ENCODE measurements at regions not wholly inside any gene's neighbourhood (a gene's known extent, or its start where the extent isn't known, plus 50 kb on each side); places are given as distances from the start of the nearest gene placed in this dataset.

DNA sequence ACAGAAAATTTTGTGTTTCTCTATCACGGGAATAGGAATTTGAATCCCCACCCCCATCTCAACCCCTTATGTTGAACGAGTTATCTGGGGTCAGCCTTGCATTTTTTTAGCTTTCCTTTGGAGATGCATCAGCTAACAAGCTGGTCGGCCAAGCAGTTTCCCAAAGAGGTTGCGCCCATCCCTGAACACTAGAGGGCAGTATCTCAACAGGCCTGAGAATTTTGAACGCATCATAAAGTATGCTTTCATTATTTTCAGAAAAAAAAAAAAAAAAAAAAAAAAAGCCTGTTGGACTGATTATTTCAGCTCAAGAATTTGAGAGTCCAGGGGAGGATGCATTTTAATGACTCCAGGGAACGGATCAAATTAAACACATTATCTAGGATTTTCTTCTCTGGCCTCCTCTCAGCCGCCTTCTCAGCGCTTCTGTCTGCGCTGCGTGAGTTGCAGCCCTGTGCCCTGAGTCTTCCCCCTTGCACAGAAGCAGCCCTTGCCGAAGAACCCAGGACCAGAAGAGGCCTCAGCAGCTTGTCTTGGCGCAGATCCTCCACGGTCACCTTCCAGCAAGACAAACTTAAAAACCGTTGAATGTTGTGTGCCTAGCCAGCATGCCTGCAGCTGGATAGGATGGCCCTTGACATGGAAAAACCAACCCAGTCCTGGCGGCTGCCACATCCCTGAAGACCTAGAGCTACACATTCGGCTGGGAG lies 76.6 kb upstream of the GZMB start:
- no peak overlapping the region for H3K4me3 ChIP-seq (ENCODE audit: low read depth in 1 of 2, low read length in 1 of 2)
- TF ChIP-seq, protein P1, sequence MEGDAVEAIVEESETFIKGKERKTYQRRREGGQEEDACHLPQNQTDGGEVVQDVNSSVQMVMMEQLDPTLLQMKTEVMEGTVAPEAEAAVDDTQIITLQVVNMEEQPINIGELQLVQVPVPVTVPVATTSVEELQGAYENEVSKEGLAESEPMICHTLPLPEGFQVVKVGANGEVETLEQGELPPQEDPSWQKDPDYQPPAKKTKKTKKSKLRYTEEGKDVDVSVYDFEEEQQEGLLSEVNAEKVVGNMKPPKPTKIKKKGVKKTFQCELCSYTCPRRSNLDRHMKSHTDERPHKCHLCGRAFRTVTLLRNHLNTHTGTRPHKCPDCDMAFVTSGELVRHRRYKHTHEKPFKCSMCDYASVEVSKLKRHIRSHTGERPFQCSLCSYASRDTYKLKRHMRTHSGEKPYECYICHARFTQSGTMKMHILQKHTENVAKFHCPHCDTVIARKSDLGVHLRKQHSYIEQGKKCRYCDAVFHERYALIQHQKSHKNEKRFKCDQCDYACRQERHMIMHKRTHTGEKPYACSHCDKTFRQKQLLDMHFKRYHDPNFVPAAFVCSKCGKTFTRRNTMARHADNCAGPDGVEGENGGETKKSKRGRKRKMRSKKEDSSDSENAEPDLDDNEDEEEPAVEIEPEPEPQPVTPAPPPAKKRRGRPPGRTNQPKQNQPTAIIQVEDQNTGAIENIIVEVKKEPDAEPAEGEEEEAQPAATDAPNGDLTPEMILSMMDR (IDR thresholded peaks at IDR 0.05), result no peak

DNA sequence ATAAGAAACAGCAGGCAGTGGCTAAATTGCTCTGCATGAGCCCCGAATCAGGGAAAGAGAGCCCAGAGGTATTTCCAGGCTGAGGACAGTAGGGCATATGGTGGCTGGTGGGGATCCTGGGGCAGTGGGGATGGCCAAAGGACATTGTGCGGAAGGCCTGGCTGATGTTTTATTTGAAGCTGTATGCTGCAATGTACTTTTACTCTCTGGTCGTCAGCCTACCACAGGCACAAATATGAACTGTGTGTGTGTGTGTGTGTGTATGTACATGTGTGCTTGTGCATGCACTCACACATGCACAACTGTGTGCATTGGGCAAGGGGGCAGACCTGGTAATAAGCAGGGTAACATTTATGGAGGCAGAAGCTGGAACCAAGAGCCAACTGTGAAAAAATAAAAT lies 74.7 kb upstream of the GZMB start:
- TF ChIP-seq, protein P1 (IDR thresholded peaks at IDR 0.05), result no peak
- H3K4me1 ChIP-seq (ENCODE audit: control insufficient read depth in 1 of 2, insufficient read depth in 1 of 2, low read depth in 1 of 2, low read length in 1 of 2), result no peaks in the 10 kb centered on the region
- H3K4me3 ChIP-seq (ENCODE audit: low read depth in 1 of 2, low read length in 1 of 2), result no peak overlapping the region
- no peaks in the 10 kb centered on the region for H3K36me3 ChIP-seq
- H3K27me3 ChIP-seq, result no peaks in the 10 kb centered on the region
- no peak overlapping the region for H3K27ac ChIP-seq
- H3K9me3 ChIP-seq, result no peaks in the 10 kb centered on the region

More for the DNA sequence above, 76.6 kb upstream of the GZMB start:
- Histone ChIP-seq H3K4me1 (ENCODE audit: control insufficient read depth in 1 of 2, insufficient read depth in 1 of 2, low read depth in 1 of 2, low read length in 1 of 2) (no peaks in the 10 kb centered on the region), H3K9me3 (no peaks in the 10 kb centered on the region), H3K36me3 (no peaks in the 10 kb centered on the region), H3K27ac (no peak overlapping the region), H3K27me3 (no peaks in the 10 kb centered on the region)

DNA sequence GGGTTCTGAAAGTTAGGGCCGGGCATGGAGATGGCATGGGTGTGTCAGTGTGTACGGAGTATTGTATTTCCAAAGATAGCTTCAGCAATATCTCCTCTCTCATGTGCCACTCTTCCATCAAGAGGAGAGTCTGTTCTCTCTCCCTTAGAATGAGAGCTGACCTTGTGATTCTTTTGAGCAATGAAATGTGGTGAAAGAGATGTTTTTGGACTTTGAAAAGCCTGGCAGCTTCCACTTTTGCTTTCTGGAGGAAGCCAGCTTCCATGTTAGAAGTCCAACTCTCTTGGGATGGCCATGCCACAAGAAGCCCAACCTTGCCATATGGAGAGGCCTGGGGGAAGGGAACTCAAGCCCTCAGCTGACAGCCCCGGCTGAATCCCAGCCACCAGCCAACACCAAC lies 72.4 kb upstream of the GZMB start:
- TF ChIP-seq, protein P1 (IDR thresholded peaks at IDR 0.05), result no peak
- Histone ChIP-seq H3K4me3 (ENCODE audit: low read depth in 1 of 2, low read length in 1 of 2) (no peak overlapping the region), H3K27me3 (no peaks in the 10 kb centered on the region), H3K36me3 (no peaks in the 10 kb centered on the region), H3K27ac (no peak overlapping the region), H3K4me1 (ENCODE audit: control insufficient read depth in 1 of 2, insufficient read depth in 1 of 2, low read depth in 1 of 2, low read length in 1 of 2) (no peaks in the 10 kb centered on the region), H3K9me3 (no peaks in the 10 kb centered on the region)

DNA sequence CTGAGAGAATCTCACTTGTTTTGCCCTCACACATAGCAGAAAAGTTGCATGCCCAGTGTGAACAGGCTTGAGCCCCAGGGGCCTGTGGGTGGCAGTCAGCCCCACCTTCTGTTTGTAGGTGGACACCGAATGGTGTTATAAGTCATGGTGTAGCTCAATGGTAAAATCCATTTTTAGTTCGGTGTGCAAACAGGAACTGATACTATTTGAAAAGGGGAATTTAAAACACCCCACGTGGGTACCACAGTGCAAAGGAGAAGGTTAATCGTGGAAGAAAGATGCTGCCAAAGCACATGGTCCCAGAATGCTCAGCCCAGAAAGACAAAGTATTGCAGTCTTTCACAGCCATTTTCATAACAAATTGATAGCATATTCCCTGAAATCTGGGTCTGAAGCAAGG lies 71.8 kb upstream of the GZMB start:
- Histone ChIP-seq H3K4me3 (ENCODE audit: low read depth in 1 of 2, low read length in 1 of 2) (no peak overlapping the region), H3K4me1 (ENCODE audit: control insufficient read depth in 1 of 2, insufficient read depth in 1 of 2, low read depth in 1 of 2, low read length in 1 of 2) (no peaks in the 10 kb centered on the region), H3K9me3 (no peaks in the 10 kb centered on the region), H3K27ac (no peak overlapping the region), H3K27me3 (no peaks in the 10 kb centered on the region), H3K36me3 (no peaks in the 10 kb centered on the region)
- TF ChIP-seq, protein P1 (IDR thresholded peaks at IDR 0.05), result no peak

DNA sequence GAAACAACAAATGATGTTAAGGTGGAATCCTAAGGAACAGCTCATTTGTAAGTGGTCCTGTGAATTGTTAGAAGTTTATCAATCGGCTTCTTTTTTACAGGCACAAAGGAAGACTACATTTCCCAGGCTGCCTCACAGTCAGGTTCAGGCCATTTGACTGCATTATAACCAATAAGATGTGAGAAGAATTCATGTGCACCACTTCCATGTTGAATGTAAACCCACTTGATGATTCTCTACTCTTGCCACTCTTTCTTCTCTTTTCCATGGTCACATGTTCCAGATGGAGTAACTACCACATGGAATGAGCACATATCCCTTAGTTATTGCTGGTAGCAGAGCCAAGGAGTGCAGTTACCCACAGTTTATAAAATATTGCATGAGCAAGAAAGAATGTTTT lies 67.1 kb upstream of the GZMB start:
- TF ChIP-seq, protein P1 (IDR thresholded peaks at IDR 0.05), result no peak
- Histone ChIP-seq H3K9me3 (no peaks in the 10 kb centered on the region), H3K27ac (no peak overlapping the region), H3K27me3 (no peaks in the 10 kb centered on the region), H3K4me3 (ENCODE audit: low read depth in 1 of 2, low read length in 1 of 2) (no peak overlapping the region), H3K36me3 (no peaks in the 10 kb centered on the region), H3K4me1 (ENCODE audit: control insufficient read depth in 1 of 2, insufficient read depth in 1 of 2, low read depth in 1 of 2, low read length in 1 of 2) (no peaks in the 10 kb centered on the region)

All from neutrophil (primary cell).